ENCODE measurements at regions not wholly inside any gene's neighbourhood (a gene's known extent, or its start where the extent isn't known, plus 50 kb on each side); places are given as distances from the start of the nearest gene placed in this dataset.
"Not testable (repeated sequence)": the region's sequence is repeated elsewhere in the genome, so short reads cannot be mapped to it uniquely, and the experiment has no call there.

GRCh38 chr6:105871542-105871941, 214.6 kb upstream of the PRDM1 start:
- no peak for DNase-seq (ENCODE audit: low read depth, low spot score)
- Histone ChIP-seq H3K9ac (ENCODE audit: insufficient read length, low read depth) (no peak overlapping the region), H3K36me3 (ENCODE audit: insufficient read depth, insufficient read length, low read length) (no peaks in the 10 kb centered on the region), H3K4me1 (ENCODE audit: insufficient read depth, insufficient read length) (no peaks in the 10 kb centered on the region), H3K9me3 (ENCODE audit: insufficient read depth, low read length) (peaks cover 4% of the 10 kb centered on the region; the same call in 1 of the 2 replicates), H3K27me3 (ENCODE audit: insufficient read depth, insufficient read length) (no peaks in the 10 kb centered on the region), H3K4me3 (ENCODE audit: insufficient read length, low read depth) (no peak overlapping the region)
- no peak for TF ChIP-seq YY1 (IDR thresholded peaks at IDR 0.05; ENCODE audit: insufficient read depth, insufficient read length)
- no peak for TF ChIP-seq SUZ12 (IDR thresholded peaks at IDR 0.05; ENCODE audit: extremely low read depth, insufficient read depth, insufficient read length)
- TF ChIP-seq ZNF274 (IDR thresholded peaks at IDR 0.05; ENCODE audit: low read depth, low read length), result no peak

- Histone ChIP-seq H3K4me3 (ENCODE audit: insufficient read length, low read depth) (no peak overlapping the region), H3K36me3 (ENCODE audit: insufficient read depth, insufficient read length, low read length) (no peaks in the 10 kb centered on the region), H3K9me3 (ENCODE audit: insufficient read depth, low read length) (peaks cover 4% of the 10 kb centered on the region; the same call in 1 of the 2 replicates), H3K9ac (ENCODE audit: insufficient read length, low read depth) (no peak overlapping the region), H3K4me1 (ENCODE audit: insufficient read depth, insufficient read length) (no peaks in the 10 kb centered on the region), H3K27me3 (ENCODE audit: insufficient read depth, insufficient read length) (no peaks in the 10 kb centered on the region)
- DNase-seq (ENCODE audit: low read depth, low spot score), result peak; percentile 35
- TF ChIP-seq SUZ12 (IDR thresholded peaks at IDR 0.05; ENCODE audit: extremely low read depth, insufficient read depth, insufficient read length), result no peak
- TF ChIP-seq YY1 (IDR thresholded peaks at IDR 0.05; ENCODE audit: insufficient read depth, insufficient read length), result no peak
- no peak for TF ChIP-seq ZNF274 (IDR thresholded peaks at IDR 0.05; ENCODE audit: low read depth, low read length)
These were observed 216.2 kb upstream of the PRDM1 start for GRCh38 chr6:105869835-105870440.

DNA sequence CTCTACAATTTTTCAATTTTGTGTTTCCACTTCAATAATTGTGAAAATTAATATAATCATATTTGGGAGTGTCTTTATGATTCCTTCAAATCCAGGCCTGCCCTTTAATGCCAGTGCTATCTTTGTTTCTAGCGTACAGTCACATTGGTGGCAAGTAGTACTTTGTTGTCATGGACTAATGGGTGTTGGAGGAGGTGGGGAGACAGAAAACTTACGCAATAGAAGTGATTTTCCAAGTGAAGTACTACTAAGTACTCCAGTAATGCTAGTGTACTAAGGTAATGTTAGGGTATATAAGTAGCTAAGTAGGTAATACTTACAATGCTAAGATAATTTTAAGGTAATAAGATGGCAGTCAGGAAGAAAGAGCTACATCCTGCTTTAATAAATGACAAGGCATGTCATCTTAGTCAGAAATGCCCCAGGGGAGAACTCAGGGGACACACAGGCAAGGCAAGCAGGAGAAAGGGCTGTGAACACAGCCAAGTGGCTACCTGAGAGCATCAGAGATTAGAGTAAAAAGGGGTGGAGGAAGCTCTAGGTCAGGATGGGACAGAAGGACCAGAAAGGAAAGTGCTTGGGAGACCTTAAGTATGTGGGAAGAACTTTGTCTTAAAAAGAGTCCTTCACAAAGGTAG, 217.2 kb upstream of the PRDM1 start:
- Histone ChIP-seq H3K27me3 (ENCODE audit: insufficient read depth, insufficient read length) (no peaks in the 10 kb centered on the region), H3K9me3 (ENCODE audit: insufficient read depth, low read length) (peaks cover 4% of the 10 kb centered on the region; the same call in 1 of the 2 replicates)

DNA sequence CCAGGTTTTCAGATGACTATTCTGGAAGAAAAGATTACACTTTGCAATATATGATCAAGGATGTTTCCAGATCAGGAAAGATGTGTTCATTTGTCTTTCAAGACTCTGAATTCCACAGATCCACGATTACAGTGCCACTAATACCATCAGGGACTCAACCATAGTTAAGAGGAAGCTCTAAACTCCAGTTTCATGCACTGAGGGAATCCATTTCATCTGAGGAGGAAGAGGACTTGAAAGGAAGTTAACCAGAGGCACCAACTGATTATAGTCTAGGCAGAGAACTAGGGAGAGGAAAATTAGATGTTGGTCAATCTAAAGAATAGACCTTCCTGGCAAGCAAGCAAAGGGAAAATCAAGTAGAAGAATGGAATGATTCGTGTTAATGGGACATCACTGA, 218.3 kb upstream of the PRDM1 start:
- no peaks in the 10 kb centered on the region for H3K36me3 ChIP-seq (ENCODE audit: insufficient read depth, insufficient read length, low read length)
- no peaks in the 10 kb centered on the region for H3K4me1 ChIP-seq (ENCODE audit: insufficient read depth, insufficient read length)
- H3K27me3 ChIP-seq (ENCODE audit: insufficient read depth, insufficient read length), result no peaks in the 10 kb centered on the region
- no peak overlapping the region for H3K9ac ChIP-seq (ENCODE audit: insufficient read length, low read depth)
- H3K4me3 ChIP-seq (ENCODE audit: insufficient read length, low read depth), result no peak overlapping the region
- peaks cover 4% of the 10 kb centered on the region; the same call in 1 of the 2 replicates for H3K9me3 ChIP-seq (ENCODE audit: insufficient read depth, low read length)
- no peak for DNase-seq (ENCODE audit: low read depth, low spot score)
- TF ChIP-seq YY1 (IDR thresholded peaks at IDR 0.05; ENCODE audit: insufficient read depth, insufficient read length), result no peak

More for the DNA sequence above, 217.2 kb upstream of the PRDM1 start:
- no peak overlapping the region for H3K9ac ChIP-seq (ENCODE audit: insufficient read length, low read depth)
- no peaks in the 10 kb centered on the region for H3K4me1 ChIP-seq (ENCODE audit: insufficient read depth, insufficient read length)
- H3K36me3 ChIP-seq (ENCODE audit: insufficient read depth, insufficient read length, low read length), result no peaks in the 10 kb centered on the region
- TF ChIP-seq YY1 (IDR thresholded peaks at IDR 0.05; ENCODE audit: insufficient read depth, insufficient read length), result no peak
- TF ChIP-seq ZNF274 (IDR thresholded peaks at IDR 0.05; ENCODE audit: low read depth, low read length), result no peak
- no peak for TF ChIP-seq SUZ12 (IDR thresholded peaks at IDR 0.05; ENCODE audit: extremely low read depth, insufficient read depth, insufficient read length)
- no peak overlapping the region for H3K4me3 ChIP-seq (ENCODE audit: insufficient read length, low read depth)
- DNase-seq (ENCODE audit: low read depth, low spot score), result no peak

- no peak for TF ChIP-seq SUZ12 (IDR thresholded peaks at IDR 0.05; ENCODE audit: extremely low read depth, insufficient read depth, insufficient read length)
- no peak for TF ChIP-seq YY1 (IDR thresholded peaks at IDR 0.05; ENCODE audit: insufficient read depth, insufficient read length)
- TF ChIP-seq ZNF274 (IDR thresholded peaks at IDR 0.05; ENCODE audit: low read depth, low read length), result no peak
- no peak for DNase-seq (ENCODE audit: low read depth, low spot score)
- H3K4me3 ChIP-seq (ENCODE audit: insufficient read length, low read depth), result no peak overlapping the region
- no peaks in the 10 kb centered on the region for H3K4me1 ChIP-seq (ENCODE audit: insufficient read depth, insufficient read length)
- H3K27me3 ChIP-seq (ENCODE audit: insufficient read depth, insufficient read length), result no peaks in the 10 kb centered on the region
- H3K9ac ChIP-seq (ENCODE audit: insufficient read length, low read depth), result no peak overlapping the region
- H3K36me3 ChIP-seq (ENCODE audit: insufficient read depth, insufficient read length, low read length), result no peaks in the 10 kb centered on the region
- H3K9me3 ChIP-seq (ENCODE audit: insufficient read depth, low read length), result peaks cover 4% of the 10 kb centered on the region; the same call in 1 of the 2 replicates
These were observed 218.9 kb upstream of the PRDM1 start for GRCh38 chr6:105867277-105867676.

DNA sequence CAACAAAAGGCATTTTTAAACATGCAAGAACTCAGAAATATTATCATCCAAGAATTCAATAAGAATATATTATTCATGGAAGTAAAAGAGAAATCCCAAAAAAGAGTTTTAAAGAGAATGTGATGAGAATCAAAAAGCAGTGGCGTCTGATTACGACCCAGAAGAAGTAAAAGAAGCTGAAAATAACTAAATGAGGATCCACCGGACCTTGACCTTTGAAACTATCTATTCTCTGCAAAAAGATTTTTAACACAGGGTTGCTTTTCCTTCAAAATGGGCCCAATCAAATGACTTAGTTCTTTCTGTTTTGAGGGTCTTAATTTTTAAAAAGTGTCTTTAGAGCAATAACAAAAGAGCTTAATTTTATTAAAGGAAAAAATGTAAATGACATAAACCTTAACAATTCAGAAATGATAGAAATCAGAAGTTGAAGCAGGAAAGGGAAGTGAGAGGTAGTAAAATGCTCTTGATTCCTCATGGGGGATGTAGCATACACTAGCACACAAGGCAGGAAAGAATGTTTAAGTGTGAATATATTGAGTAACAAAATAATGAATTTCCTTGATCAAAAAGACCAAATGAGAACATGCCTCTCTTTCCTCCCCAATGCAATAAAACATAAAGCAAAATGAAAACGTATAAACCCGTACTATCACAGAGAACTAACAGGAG, 223.1 kb upstream of the PRDM1 start:
- Histone ChIP-seq H3K9me3 (ENCODE audit: insufficient read depth, low read length) (peaks cover 4% of the 10 kb centered on the region; the same call in 1 of the 2 replicates), H3K36me3 (ENCODE audit: insufficient read depth, insufficient read length, low read length) (no peaks in the 10 kb centered on the region), H3K4me3 (ENCODE audit: insufficient read length, low read depth) (no peak overlapping the region), H3K4me1 (ENCODE audit: insufficient read depth, insufficient read length) (no peaks in the 10 kb centered on the region), H3K9ac (ENCODE audit: insufficient read length, low read depth) (no peak overlapping the region), H3K27me3 (ENCODE audit: insufficient read depth, insufficient read length) (no peaks in the 10 kb centered on the region)
- no peak for DNase-seq (ENCODE audit: low read depth, low spot score)
- TF ChIP-seq ZNF274 (IDR thresholded peaks at IDR 0.05; ENCODE audit: low read depth, low read length) (no peak), YY1 (IDR thresholded peaks at IDR 0.05; ENCODE audit: insufficient read depth, insufficient read length) (no peak), SUZ12 (IDR thresholded peaks at IDR 0.05; ENCODE audit: extremely low read depth, insufficient read depth, insufficient read length) (no peak)

DNA sequence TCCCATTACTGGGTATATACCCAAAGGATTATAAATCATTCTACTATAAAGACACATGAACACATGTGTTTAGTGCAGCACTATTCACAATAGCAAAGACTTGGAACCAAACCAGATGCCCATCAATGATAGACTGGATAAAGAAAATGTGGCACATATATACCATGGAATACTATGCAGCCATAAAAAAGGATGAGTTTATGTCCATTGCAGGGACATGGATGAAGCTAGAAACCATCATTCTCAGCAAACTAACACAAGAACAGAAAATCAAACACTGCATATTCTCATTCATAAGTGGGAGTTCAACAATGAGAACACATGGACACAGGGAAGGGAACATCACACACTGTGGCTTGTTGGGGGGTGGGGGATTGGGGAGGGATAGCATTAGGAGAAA, 225.2 kb upstream of the PRDM1 start:
- H3K4me1 ChIP-seq (ENCODE audit: insufficient read depth, insufficient read length); H3K27me3 ChIP-seq (ENCODE audit: insufficient read depth, insufficient read length); H3K9ac ChIP-seq (ENCODE audit: insufficient read length, low read depth); H3K36me3 ChIP-seq (ENCODE audit: insufficient read depth, insufficient read length, low read length); DNase-seq (ENCODE audit: low read depth, low spot score); H3K9me3 ChIP-seq (ENCODE audit: insufficient read depth, low read length); H3K4me3 ChIP-seq (ENCODE audit: insufficient read length, low read depth): not testable (repeated sequence)
